Activated CD4-positive, CD25-positive, alpha-beta regulatory T cell treated with anti-CD3 and anti-CD28 coated beads, Interleukin-2, amount 50 U/mL, for 16 hours (primary cell): ENCODE measurements at regions not wholly inside any gene's neighbourhood (a gene's known extent, or its start where the extent isn't known, plus 50 kb on each side); places are given as distances from the start of the nearest gene placed in this dataset.
"Not testable (repeated sequence)": the region's sequence is repeated elsewhere in the genome, so short reads cannot be mapped to it uniquely, and the experiment has no call there.

Source experiments
- DNase-seq: peaks from one replicate; pipeline ENCODE4 v3.0.0-alpha.2; 2020; ENCODE audit warnings: low read depth, low spot score

GRCh38 chr2:7094231-7094741 lies 177.1 kb downstream of the RNF144A start:
- no peak for DNase-seq

- DNase-seq = no peak
These were observed 179.6 kb downstream of the RNF144A start for GRCh38 chr2:7096726-7097352.

GRCh38 chr2:7097353-7097895 lies 180.2 kb downstream of the RNF144A start:
- DNase-seq = peak; percentile 50

GRCh38 chr2:7098816-7099215 lies 181.6 kb downstream of the RNF144A start:
- DNase-seq = no peak

GRCh38 chr2:7099687-7100086 lies 182.5 kb downstream of the RNF144A start:
- not testable (repeated sequence) for DNase-seq

GRCh38 chr2:7102826-7103225 lies 185.6 kb downstream of the RNF144A start:
- DNase-seq = no peak

GRCh38 chr2:7108792-7109532 lies 191.8 kb downstream of the RNF144A start:
- no peak for DNase-seq

GRCh38 chr2:7109533-7109885 lies 192.3 kb downstream of the RNF144A start:
- DNase-seq = no peak

- no peak for DNase-seq
These were observed 194.4 kb downstream of the RNF144A start for GRCh38 chr2:7111626-7112025.

- DNase-seq = no peak
These were observed 198.2 kb downstream of the RNF144A start for GRCh38 chr2:7115364-7115763.

GRCh38 chr2:7115906-7116305 lies 198.7 kb downstream of the RNF144A start:
- no peak for DNase-seq

GRCh38 chr2:7116511-7116910 lies 199.3 kb downstream of the RNF144A start:
- DNase-seq = no peak

GRCh38 chr2:7117076-7117475 lies 199.9 kb downstream of the RNF144A start:
- DNase-seq = no peak

GRCh38 chr2:7118606-7119131 lies 201.5 kb downstream of the RNF144A start:
- no peak for DNase-seq

- DNase-seq = no peak
These were observed 202.1 kb downstream of the RNF144A start for GRCh38 chr2:7119132-7119835.

GRCh38 chr2:7121851-7122250 lies 204.6 kb downstream of the RNF144A start:
- DNase-seq = no peak

- no peak for DNase-seq
These were observed 209.9 kb downstream of the RNF144A start for GRCh38 chr2:7127156-7127555.

GRCh38 chr2:7127687-7128086 lies 210.5 kb downstream of the RNF144A start:
- no peak for DNase-seq

- DNase-seq = no peak
These were observed 214.0 kb downstream of the RNF144A start for GRCh38 chr2:7131261-7131660.

GRCh38 chr2:7132753-7133152 lies 215.5 kb downstream of the RNF144A start:
- no peak for DNase-seq

GRCh38 chr2:7133521-7133920 lies 216.3 kb downstream of the RNF144A start:
- DNase-seq = no peak

GRCh38 chr2:7140306-7140705 lies 223.1 kb downstream of the RNF144A start:
- DNase-seq = no peak
